GM12878 (cell line): ENCODE measurements at regions not wholly inside any gene's neighbourhood (a gene's known extent, or its start where the extent isn't known, plus 50 kb on each side); places are given as distances from the start of the nearest gene placed in this dataset.

ENCODE experiments used
- ATAC-seq: fragments of 200-7000 bp; cut with Tn5 transposase; 3 replicates; pipeline ENCODE4 v1.9.1; 2020; ENCODE audit warnings: mild to moderate bottlenecking, moderate library complexity
- BruUV-seq: library from RNA; stranded (reverse); fragments of 400-500 nt; replicated peaks from 2 replicates; lab custom pipeline; 2021; lab: Mats Ljungman, UMichigan
- CTCF ChIA-PET: fragments of 300-600 bp; sonication (Branson Sonifier 250); formaldehyde crosslinking; extraction: SDS; loops from one replicate; lab custom pipeline; 2021; ENCODE audit warnings: inconsistent platforms; lab: Yijun Ruan, JAX
- POLR2A ChIA-PET: fragments of 350-600 bp; formaldehyde crosslinking; extraction: SDS; loops from one replicate; lab custom pipeline; 2021; ENCODE audit warnings: inconsistent platforms; lab: Charles Lee
- RAD21 ChIA-PET: fragments of 300-600 bp; sonication (Branson Sonifier 250); formaldehyde crosslinking; loops from one replicate; lab custom pipeline; 2023; ENCODE audit warnings: antibody characterized with exemption; ENCODE audit not compliant: unreplicated experiment; lab: Charles Lee
- SMC1A ChIA-PET: fragments of 300-600 bp; sonication (Branson Sonifier 250); formaldehyde crosslinking; loops from one replicate; lab custom pipeline; 2023; ENCODE audit not compliant: unreplicated experiment, uncharacterized antibody; lab: Charles Lee
- DNase-seq: peaks from one replicate; pipeline ENCODE4 v3.0.0-alpha.2; 2011; ENCODE audit warnings: low read depth, low spot score
- FAIRE-seq: peaks from 3 replicates; lab custom pipeline; 2011; peaks lifted over from hg19 to GRCh38; lab: Jason Lieb, UNC
- H2AFZ ChIP-seq: 2 replicates; pipeline ENCODE4 v1.6.0; 2011; ENCODE audit warnings: low read depth, low read length, control low read depth; ENCODE audit not compliant: control insufficient read depth
- H3K27ac ChIP-seq: 2 replicates; pipeline ENCODE4 v1.5.1; 2011; ENCODE audit warnings: control low read depth; ENCODE audit not compliant: control insufficient read depth, insufficient read depth
- H3K27me3 ChIP-seq, 2 experiments: replicated peaks in 1 of 2; 2 replicates each; pipeline versions ENCODE4 v1.6.0 to v1.6.1; 2011; ENCODE audit warnings: low read length in 1 of 2; ENCODE audit not compliant: control insufficient read depth in 2 of 2, insufficient read depth in 2 of 2
- H3K36me3 ChIP-seq, 2 experiments: 2 replicates each; pipeline ENCODE4 v1.5.1; 2011; ENCODE audit warnings: low read length in 1 of 2; ENCODE audit not compliant: control insufficient read depth in 2 of 2, insufficient read depth in 2 of 2
- H3K4me1 ChIP-seq: 2 replicates; pipeline ENCODE4 v1.6.1; 2011; ENCODE audit warnings: mild to moderate bottlenecking, low read length, moderate library complexity, mixed read lengths; ENCODE audit not compliant: control insufficient read depth, insufficient read depth
- H3K4me2 ChIP-seq: 2 replicates; pipeline ENCODE4 v1.6.0; 2011; ENCODE audit warnings: control low read depth; ENCODE audit not compliant: control insufficient read depth, insufficient read depth
- H3K4me3 ChIP-seq: fragments of 200-600 bp; sonication (generic); 2 replicates; pipeline ENCODE4 v1.5.1; 2016
- H3K79me2 ChIP-seq: 2 replicates; pipeline ENCODE4 v1.6.0; 2011; ENCODE audit warnings: low read length; ENCODE audit not compliant: control insufficient read depth, insufficient read depth
- H3K9ac ChIP-seq: 2 replicates; pipeline ENCODE4 v1.8.0; 2011; ENCODE audit warnings: low read length, control low read depth, mixed read lengths; ENCODE audit not compliant: control insufficient read depth, insufficient read depth
- H3K9me3 ChIP-seq: replicated peaks from 3 replicates; pipeline ENCODE4 v1.5.1; 2011; ENCODE audit warnings: mild to moderate bottlenecking, low read length; ENCODE audit not compliant: control insufficient read depth, insufficient read depth
- H4K20me1 ChIP-seq: 2 replicates; pipeline ENCODE4 v1.6.0; 2011; ENCODE audit not compliant: control insufficient read depth, insufficient read depth
- ASH2L ChIP-seq: fragments of 300-600, 200-600 bp; sonication (generic); IDR thresholded peaks from 2 replicates; pipeline ENCODE4 v1.6.1; 2017; ENCODE audit warnings: low read depth, mild to moderate bottlenecking, borderline replicate concordance
- ETV6 ChIP-seq, 2 experiments: fragments of 450-650 bp in 1 of 2; IDR thresholded peaks in 1 of 2; conservative IDR thresholded peaks in 1 of 2; 2 replicates each; pipeline ENCODE4 v1.6.1; 2014; ENCODE audit warnings: antibody characterized with exemption in 1 of 2, borderline replicate concordance in 1 of 2, low read depth in 1 of 2, mild to moderate bottlenecking in 1 of 2, moderate library complexity in 1 of 2
- EZH2 ChIP-seq: IDR thresholded peaks from 2 replicates; pipeline ENCODE4 v1.6.1; 2012; ENCODE audit warnings: low read depth, mild to moderate bottlenecking, control low read depth, inconsistent platforms, low read length, borderline replicate concordance; ENCODE audit not compliant: control insufficient read depth
- GABPA ChIP-seq: IDR thresholded peaks from 2 replicates; pipeline ENCODE4 v1.6.1; 2014; ENCODE audit warnings: antibody characterized with exemption, low read depth, mild to moderate bottlenecking, inconsistent platforms
- NFIC ChIP-seq: IDR thresholded peaks from 2 replicates; pipeline ENCODE4 v1.6.1; 2012; ENCODE audit warnings: low read depth, mild to moderate bottlenecking, inconsistent platforms, low read length, moderate library complexity
- PAX8 ChIP-seq: fragments of 450-650 bp; IDR thresholded peaks from 2 replicates; pipeline ENCODE4 v1.6.1; 2017; ENCODE audit warnings: mild to moderate bottlenecking, moderate library complexity
- POLR2AphosphoS2 ChIP-seq: IDR thresholded peaks from 2 replicates; pipeline ENCODE4 v1.6.1; 2011; ENCODE audit warnings: low read depth, mild to moderate bottlenecking, low read length, improper control_type of control experiment, moderate library complexity
- POU2F2 ChIP-seq: IDR thresholded peaks from 3 replicates; pipeline ENCODE4 v1.6.1; 2011; ENCODE audit warnings: low read depth, mild to moderate bottlenecking, low read length, borderline replicate concordance
- SP1 ChIP-seq: IDR thresholded peaks from one replicate; pipeline ENCODE4 v1.6.1; 2011; ENCODE audit warnings: low read depth, low read length
- STAT3 ChIP-seq: IDR thresholded peaks from 2 replicates; pipeline ENCODE4 v1.6.1; 2011; ENCODE audit warnings: low read depth, low read length, improper control_type of control experiment
- ZNF207 ChIP-seq: fragments of 450-650 bp; IDR thresholded peaks from 2 replicates; pipeline ENCODE4 v1.6.1; 2014; ENCODE audit warnings: antibody characterized with exemption, mild to moderate bottlenecking, borderline replicate concordance
- WGBS: methylation state at CpG from one replicate; pipeline ENCODE4 v1.1.6; 2016; ENCODE audit warnings: low lambda C conversion rate; ENCODE audit not compliant: insufficient replicate concordance, insufficient coverage; ENCODE audit errors: missing lambda C conversion rate; 5-methylcytosine and 5-hydroxymethylcytosine counted together
- in situ Hi-C: fragments of 300-500 bp; cut with MboI; formaldehyde crosslinking; loops from 9 replicates; pipeline ENCODE4 v1.14.3; 2018; ENCODE audit warnings: mixed read lengths
- intact Hi-C: fragments of 100-400 bp; cut with micrococcal nuclease; formaldehyde crosslinking; loops from one replicate; pipeline ENCODE4 v1.14.2; 2022; ENCODE audit not compliant: unreplicated experiment
- TF ChIP-seq, protein P1 (sequence below): fragments of 450-650 bp; IDR thresholded peaks from 2 replicates; pipeline ENCODE4 v1.6.1; 2017; ENCODE audit warnings: borderline replicate concordance
- TF ChIP-seq, protein P2 (sequence below): IDR thresholded peaks from 2 replicates; pipeline ENCODE4 v1.6.1; 2011; ENCODE audit warnings: borderline replicate concordance, low read depth, mild to moderate bottlenecking, moderate library complexity, mixed read lengths, low read length; ENCODE audit not compliant: insufficient read depth; ENCODE audit errors: extremely low read length

DNA sequence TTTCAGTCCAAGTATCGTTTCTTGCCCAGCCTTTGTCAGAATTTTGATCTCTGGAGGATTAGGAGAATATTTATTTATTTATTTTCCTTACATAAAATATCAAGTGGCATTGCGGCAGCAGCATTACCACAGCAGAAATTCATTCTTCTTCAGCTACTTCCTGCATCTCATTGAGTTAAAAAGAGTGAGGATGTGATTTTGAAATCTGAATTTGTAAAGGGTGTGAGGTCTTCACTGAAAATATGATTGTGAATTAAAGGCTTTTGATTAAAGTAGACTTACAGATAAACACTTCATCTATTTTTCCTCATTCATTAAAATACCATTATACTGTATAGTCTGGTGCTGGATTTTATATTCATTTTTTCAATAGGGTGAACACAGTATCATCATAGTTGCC lies 328.4 kb downstream of the PRL start:
- no TSS peak for BruUV-seq
- 53% methylated on average over 2 of the region's 2 CpGs for WGBS

More for the DNA sequence above, 328.4 kb downstream of the PRL start:
- ChIA-PET POLR2A (no interaction called here), RAD21 (no interaction called here), SMC1A (interaction anchor here (1.1 to 1.8 kb wide), 3 partner anchors 10 to 57 kb away, joined by 3 to 5 read pairs (median 4); no protein-coding TSS in a partner anchor), CTCF (interaction anchor here (0.7 kb wide), 1 partner anchor 408 kb away, joined by 3 read pairs; no protein-coding TSS in a partner anchor)
- Histone ChIP-seq H3K36me3 (no peaks in the 10 kb centered on the region), H3K27me3 (no peaks in the 10 kb centered on the region; a peak in 1 of 4 replicates), H3K4me2 (no peak overlapping the region), H4K20me1 (no peaks in the 10 kb centered on the region), H3K4me3 (no peak overlapping the region), H3K9me3 (no peaks in the 10 kb centered on the region), H3K79me2 (no peaks in the 10 kb centered on the region), H2AFZ (no peak overlapping the region), H3K4me1 (no peaks in the 10 kb centered on the region), H3K27ac (no peak overlapping the region), H3K9ac (no peak overlapping the region)
- no peak for TF ChIP-seq GABPA
- TF ChIP-seq, protein P1, sequence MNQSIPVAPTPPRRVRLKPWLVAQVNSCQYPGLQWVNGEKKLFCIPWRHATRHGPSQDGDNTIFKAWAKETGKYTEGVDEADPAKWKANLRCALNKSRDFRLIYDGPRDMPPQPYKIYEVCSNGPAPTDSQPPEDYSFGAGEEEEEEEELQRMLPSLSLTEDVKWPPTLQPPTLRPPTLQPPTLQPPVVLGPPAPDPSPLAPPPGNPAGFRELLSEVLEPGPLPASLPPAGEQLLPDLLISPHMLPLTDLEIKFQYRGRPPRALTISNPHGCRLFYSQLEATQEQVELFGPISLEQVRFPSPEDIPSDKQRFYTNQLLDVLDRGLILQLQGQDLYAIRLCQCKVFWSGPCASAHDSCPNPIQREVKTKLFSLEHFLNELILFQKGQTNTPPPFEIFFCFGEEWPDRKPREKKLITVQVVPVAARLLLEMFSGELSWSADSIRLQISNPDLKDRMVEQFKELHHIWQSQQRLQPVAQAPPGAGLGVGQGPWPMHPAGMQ = no peak
- TF ChIP-seq EZH2 = no peak
- no peak for TF ChIP-seq PAX8
- TF ChIP-seq ASH2L = no peak
- TF ChIP-seq, protein P2, sequence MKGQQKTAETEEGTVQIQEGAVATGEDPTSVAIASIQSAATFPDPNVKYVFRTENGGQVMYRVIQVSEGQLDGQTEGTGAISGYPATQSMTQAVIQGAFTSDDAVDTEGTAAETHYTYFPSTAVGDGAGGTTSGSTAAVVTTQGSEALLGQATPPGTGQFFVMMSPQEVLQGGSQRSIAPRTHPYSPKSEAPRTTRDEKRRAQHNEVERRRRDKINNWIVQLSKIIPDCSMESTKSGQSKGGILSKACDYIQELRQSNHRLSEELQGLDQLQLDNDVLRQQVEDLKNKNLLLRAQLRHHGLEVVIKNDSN = no peak
- no peak for TF ChIP-seq ETV6 (conservative IDR thresholded peaks at IDR 0.05 in 1 of 2, IDR thresholded peaks at IDR 0.05 in 1 of 2; ENCODE audit: borderline replicate concordance in 1 of 2, low read depth in 1 of 2)
- TF ChIP-seq STAT3 = no peak
- TF ChIP-seq NFIC = no peak
- TF ChIP-seq POU2F2 = no peak
- no peak for TF ChIP-seq POLR2AphosphoS2
- TF ChIP-seq SP1 = no peak
- TF ChIP-seq ZNF207 = no peak
- ATAC-seq (no peak), DNase-seq (no peak), FAIRE-seq (no peak)
- intact Hi-C loops (no loop called here), in situ Hi-C loops (no loop called here)
